Stimulated activated CD8-positive, alpha-beta memory T cell treated with anti-CD3 and anti-CD28 coated beads, Interleukin-12 subunit alpha, Interleukin-12 subunit beta, amount 100 ng/mL, for 24 hours (primary cell): ENCODE measurements at regions not wholly inside any gene's neighbourhood (a gene's known extent, or its start where the extent isn't known, plus 50 kb on each side); places are given as distances from the start of the nearest gene placed in this dataset.

Source experiments
- DNase-seq: peaks from one replicate; pipeline ENCODE4 v3.0.0-alpha.2; 2020; ENCODE audit errors: extremely low read depth

DNA sequence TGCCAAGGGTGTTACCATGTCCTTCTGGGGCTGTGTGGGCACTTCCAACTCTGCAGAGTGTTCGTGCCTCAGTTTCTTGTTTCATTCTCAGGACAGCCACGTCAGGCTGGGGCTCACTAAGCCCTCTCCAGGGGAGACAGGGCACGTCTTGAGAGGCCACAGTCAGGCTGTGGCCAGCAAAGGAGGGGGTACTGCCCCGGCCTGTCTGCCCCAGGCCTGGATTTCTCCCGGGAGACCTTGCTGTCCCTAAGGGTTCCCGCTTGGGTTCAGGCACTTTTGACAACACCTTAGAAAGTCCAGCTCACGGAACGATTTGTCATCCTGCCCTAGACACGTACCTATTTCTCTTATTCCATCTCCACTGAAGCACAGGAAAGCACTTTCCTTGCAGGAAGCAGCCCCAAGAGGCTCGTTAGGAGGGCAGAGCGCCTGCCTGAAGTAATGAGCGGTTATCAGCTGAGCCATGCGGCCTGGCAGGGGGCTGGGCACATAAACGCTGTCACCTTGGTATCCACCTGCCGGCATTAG lies 290.4 kb upstream of the RTL1 start:
- no peak for DNase-seq

DNA sequence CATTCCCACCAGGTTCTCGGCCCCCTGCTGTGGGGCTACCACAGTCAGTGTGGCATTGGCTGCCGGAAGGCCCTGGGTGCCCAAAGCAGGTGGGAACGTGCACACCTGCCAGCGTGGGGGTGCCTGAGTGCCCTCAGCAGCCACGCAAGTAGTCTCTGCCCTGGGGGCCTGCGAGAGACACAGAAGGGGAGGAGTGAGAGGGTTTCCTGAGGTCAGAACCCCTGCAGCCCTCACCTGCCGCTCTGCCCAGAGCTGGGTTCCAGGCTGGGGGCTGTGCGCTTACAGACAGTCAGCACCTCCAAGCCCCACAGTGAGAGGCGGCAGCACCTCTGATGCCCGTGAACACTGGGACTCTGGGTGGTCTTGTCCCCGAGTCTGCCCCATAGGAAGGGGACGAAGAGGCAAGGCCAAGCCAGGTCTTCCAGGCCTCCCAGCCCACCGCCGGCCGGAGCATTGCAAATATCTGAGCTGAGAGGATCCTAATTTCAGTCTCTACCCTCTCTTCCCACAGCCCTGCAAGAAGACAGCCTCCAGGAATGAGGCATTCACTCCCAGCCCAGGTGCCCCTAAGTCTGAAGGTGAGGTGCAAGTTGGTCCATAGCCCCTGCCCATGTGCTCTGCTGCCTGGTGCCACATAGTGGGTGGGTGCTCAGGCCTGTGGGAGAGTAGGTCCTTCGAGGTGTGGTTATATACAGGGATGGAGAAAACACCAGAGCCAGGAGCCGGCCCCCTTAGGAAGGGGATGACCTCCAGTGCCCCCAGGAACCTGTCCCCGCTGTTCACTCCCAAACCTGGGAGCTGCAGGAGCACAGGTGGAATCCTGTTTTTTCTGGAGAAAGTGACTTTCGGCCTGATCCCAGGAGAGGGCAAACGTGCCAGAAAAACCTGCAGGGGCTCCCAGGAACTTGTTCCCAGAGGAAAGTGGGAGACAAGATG lies 291.1 kb upstream of the RTL1 start:
- no peak for DNase-seq

DNA sequence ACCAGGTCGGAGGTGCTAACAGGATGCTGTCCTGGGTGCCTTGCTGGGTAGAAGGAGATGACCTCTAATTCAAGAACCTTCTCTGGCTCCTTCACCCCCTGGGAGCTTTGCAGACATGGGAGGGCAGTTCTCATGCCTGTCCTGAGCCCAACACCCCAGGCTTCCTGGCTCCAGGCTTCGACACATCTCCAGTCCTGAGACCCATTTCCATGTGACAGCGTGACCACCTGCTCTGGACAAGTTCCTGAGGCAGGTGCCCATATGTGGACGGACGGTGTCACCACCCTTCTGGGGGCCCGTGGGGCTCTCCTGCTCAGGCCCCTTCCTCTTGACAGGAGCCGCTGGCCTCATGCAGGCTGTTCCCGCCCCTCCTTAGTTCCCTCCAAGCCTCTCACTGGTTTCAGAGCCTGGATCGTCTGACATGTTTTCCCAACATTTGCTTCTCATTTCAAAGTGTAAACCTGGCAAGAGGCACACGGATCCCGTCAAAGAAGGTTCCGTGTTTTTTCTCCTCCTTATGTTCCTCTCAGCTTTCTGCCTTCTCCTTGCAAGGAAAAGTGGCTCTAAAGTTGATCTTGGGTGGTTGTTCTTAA lies 291.9 kb upstream of the RTL1 start:
- DNase-seq = no peak

DNA sequence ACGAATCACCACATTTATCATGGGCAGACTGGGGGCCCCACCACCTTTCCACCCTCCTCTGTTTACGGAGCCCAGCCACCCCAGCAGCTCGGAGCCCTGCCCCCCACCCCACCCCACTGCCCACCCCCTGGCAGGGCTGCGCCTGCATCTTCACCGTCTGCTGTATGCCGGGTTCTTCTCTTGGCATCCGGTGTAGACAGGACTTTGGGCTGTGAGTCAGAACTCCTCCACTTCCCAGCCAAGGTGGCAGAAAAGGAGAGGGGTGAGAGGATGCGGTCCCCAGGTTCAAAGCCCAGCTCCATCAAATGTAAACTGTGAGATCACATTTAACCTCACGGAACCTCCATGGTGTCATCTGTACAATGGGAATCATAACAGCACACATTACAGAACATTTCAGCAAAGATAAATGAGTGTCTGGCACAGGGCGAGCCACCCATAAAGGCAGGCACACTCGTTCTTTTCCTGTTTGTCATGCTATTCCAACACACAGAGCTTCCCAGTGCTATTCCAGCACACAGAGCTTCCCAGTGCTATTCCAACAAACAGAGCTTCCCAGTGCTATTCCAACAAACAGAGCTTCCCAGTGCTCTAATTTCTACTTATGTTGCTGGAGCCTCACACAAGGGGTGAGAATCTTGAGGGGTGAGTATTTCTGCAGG lies 292.7 kb upstream of the RTL1 start:
- no peak for DNase-seq

DNA sequence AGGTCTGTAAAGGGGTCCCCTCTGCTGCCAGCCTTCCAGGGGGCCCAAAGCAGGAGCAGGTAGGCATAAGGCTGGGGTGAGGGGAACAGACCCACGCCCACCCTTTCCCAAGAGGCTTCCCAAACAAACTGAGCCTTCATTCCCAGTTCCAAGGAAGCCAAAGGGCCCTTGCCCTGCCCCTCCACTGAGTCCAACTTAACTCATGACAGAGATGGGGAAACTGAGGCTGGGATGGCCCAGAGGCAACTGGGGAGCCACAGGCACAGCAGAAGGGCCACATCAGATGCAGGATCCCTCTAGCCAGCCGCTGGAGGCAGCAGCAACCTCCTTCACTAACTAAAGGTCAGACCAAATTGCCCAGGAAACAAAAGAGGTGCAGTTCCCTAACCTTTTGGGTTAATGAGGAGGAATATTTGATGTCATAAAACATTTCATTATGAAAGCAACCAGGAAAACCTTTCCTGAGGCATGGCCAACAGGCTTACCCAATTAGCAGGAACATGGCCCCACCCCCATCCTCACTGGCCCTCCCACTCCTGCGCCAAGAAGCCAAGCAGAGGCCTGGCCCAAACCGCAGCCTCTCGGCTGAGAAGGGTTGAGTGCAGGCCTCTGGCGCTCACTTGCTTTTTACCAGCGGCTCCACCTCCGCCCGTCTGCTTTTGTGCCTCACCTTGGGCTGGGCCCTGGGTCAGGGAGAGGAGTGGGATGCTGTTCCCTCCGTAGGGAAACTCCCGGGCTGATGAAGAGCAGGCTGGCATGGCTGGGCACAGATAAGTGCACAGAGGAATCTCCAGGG lies 293.5 kb upstream of the RTL1 start:
- DNase-seq = no peak

DNA sequence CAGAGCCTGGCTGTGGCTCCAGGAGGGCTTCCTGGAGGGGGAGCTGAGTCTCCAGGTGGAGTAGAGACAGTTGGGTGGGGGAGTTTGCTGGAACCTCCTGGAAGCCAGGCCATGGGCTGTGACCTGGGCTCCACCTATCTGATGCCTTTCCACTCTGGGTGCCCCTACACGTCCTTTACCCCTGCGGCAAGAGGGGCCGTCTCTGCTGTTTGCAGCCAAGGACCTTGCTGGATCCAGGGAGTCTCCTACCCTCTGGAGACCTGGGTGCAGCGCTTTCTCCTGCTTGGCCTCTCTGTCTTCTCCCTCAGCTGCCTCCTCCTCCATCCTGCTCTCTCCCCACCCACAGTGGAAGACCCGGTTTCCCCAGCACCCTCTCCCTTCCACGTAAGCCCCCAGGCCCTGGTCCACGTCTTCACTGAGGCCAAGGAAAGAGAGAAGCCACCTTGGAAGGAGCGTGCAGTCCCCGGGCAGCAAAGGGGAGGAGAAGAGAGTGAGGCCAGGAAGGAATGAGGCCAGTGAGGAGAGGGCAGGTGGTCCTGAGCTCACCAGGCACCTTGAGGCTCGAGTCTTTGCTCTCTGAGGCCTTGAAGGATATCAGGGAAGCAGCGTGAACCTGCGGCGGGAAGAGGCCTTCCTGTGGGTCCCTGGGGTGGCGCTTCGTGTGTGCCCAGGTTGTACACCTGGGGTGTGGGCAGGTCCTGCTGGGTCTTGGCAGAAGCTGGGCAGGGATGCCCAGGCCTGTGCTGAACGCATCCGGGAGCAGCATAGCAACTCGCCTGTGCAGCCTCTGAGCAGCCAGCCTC lies 294.3 kb upstream of the RTL1 start:
- no peak for DNase-seq

DNA sequence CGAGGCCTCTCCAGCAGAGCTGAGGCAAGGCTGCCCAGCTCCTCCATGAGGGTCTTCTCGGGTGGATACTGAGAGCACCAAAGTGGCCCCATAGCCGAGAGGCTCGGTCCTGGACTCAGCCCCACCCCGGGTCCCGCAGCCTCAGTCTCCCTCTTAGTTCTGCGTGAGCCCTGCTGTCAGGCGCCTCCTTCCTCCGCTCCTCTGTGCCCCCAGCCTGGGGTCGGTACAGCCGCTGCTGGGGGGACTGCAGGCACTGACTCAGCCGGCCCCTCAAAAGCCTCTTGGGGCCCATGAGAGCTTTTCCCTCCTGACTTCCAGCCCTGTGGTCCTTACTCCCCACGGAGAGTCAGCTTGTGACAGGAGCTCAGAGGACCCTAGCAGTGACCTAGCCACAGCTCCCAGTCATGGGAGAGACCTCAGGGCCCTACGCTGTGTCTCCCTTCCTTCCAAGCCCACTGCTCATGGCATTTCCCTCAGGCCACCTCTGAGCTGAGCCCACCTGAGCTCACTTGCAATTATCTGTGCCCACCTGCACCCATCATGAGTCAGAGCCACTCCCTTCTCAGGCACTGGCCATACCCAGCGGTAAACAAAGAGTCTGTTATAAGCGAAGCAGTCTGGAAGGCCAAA lies 295.0 kb upstream of the RTL1 start:
- no peak for DNase-seq

DNA sequence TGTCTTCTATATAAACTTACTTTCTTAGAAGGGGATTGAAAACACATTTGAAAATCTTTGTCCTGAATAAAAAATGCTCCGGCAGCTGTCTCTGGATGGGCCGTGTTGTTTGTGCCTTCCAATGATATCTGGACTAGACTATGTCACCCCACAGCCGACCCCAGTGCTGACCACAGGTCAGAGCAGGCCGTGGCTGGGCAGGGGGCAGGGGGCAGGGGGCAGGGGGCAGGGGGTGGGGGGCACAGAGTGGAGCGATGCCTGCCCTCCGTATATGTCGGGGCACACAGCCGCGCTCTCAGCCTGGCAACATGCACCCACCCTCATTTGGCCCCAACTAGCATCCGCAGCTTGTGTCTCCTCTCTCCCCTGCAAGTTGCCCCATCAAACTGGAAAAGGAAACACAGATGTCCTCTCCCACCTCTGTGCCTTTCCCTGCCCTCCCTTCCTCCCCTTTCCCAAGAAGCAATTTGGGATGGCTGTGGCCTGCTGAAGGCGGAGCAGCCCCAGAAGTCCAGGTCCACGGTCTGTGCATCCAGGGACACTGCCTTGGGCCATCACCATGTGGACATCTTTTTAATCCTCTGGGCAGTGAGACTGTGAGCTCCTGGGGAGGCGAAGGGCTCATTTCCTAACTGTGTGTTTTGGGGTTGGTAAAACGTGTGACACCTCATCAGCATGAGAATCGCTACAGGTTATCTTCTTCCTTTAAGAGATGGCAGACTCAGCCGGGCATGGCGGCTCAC lies 295.7 kb upstream of the RTL1 start:
- DNase-seq = no peak

DNA sequence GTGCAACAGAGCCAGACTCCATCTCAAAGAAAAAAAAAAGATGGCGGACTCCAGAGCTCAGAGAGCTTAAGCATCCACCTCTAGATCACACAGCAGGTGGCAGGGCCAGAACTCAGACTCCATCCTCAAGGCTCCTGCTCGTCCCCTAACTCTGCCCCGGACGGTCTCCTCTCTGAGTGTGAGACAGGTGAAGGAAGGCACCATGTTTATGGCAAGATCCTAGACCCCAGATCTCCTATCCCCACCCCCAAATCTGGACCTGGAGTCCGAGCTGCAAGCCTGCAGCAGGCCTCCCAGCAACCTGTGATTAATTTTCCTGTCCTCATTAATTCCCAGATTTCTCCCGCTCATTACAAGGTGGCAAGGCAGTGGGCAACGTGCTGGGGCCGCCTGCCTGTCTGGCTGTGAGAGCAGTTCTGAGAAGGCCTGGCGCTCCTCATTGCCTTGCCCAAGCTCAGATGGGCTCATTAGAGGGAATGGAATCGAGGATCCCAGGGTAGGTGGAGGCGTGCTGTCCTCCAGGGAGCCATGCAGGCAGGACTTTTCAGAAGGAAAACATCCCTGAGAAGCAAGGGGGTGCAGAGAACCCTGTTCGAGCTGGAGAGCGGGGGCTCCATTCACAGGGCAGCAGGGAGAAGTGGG lies 296.6 kb upstream of the RTL1 start:
- no peak for DNase-seq

DNA sequence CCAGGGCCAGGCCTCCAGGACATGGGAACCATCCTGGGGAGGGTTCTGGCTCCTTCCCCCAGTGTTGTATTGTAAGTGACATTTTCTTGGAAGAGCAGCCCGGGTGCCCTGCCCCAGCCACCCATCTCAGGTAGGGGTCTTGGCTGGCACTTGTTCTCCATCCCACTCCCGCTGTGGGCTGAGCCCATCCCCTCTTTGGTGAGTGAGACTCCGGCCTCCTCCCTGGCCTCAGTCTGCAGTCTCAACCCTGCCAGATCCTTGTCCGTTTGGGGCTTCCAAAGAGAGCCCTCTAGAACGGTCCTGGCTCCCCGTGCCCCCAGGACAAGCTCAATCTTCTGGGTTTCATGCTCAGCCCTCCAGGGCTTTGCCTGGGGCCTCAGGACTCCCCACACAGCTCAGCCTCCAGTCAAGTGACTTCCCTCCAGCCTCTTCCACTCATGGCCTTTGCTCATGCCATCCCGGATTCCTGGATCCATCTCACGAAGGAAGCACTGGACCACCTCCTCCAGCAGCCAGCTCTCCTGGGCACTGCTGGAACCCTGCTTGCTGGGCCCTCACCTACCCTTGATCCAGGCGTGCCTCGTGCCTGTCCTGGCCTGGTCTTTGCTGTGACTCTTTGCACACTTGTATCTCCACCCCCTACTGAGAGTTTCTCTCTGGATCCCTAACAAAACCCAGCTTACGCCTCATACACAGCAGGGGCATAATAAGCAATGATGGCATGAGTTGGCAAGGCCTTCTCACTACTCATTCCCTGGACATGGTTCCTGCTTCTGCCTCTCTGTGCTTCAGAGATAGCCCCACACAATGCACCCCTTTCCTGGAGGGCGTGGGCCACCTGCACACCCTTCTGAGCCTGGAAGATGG lies 297.4 kb upstream of the RTL1 start:
- DNase-seq = no peak

DNA sequence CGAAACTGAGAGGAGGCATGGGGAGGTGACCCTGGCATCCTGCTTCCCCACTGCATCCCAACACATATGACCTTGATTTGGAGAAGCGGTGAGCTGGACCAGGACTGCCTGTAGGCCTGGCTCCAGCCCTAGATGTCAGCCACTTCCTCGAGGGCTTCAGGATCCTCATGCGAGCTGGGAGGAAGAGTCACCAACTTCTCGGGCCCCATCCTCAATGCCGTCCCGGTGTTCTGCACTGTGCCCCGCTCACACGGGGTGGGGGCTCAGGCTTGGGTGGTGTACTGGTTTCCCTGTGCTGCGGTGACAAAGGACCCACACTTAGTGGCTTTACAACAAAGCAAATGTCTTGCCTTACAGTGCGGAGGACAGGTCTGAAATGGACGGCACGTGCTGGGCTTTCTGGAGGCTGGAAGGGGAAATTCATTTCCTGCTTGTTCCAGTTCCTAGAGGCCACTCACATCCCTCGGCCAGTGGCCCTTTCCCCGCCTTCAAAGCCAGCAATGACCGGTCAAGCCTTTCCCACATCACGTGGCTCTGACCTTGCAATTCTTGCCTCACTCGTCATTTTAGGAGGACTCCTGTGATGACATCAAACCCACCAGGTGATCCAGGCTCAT lies 298.1 kb upstream of the RTL1 start:
- DNase-seq = no peak

DNA sequence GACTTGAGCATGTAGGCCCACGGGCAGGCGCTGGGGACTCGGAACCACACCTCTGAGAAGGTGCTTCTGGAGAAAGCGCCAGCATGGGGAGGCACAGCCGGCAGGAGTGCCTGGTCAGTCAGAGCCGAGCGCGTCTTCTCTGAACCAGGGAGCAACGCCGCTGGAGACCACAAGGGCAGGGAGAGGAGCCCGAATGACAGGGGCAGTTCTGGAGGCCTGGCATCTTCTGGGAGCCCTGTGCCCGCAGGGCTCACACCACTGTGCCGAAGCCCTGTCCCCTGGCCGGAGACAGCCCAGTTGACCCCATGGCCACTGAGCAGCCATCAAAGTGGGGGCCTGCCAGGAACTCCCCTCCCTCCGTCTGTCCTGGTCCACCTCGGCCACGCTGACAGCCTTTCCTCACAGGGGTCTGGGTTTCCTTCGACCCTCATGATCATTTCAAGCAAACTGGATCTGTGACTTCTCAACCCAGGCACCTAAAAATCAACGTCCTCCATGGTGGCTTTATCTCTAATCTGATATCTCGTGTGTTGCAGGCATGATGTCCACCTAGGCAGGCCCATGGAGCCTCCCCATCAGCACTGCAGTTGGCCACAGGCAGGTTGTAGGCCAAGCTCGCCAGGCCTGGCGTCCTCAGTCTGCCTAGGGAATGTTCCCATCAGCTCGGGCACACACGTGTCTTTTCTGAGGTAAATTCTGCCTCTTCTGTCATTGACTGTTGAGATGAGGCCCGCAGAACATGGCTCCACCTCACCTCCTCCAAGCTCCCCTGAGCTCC lies 299.3 kb upstream of the RTL1 start:
- DNase-seq = no peak

DNA sequence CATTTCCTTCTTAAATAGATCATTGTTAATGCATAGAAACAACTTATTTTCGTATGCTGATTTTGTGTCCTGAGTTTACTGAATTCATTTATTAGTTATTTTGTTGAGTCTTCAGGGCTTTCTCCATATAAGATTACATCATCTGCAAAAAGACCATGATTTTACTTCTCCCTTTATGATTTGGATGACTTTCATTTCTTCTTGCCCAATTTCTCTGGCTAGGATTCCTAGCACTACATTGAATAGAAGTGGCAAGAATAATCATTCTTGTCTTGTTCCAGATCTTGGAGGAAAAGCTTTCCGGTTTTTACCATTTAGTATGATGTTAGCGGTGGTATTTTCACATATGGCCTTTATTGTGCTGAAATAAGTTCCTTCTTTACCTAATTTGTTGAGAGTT lies 303.0 kb upstream of the RTL1 start:
- DNase-seq = no peak

DNA sequence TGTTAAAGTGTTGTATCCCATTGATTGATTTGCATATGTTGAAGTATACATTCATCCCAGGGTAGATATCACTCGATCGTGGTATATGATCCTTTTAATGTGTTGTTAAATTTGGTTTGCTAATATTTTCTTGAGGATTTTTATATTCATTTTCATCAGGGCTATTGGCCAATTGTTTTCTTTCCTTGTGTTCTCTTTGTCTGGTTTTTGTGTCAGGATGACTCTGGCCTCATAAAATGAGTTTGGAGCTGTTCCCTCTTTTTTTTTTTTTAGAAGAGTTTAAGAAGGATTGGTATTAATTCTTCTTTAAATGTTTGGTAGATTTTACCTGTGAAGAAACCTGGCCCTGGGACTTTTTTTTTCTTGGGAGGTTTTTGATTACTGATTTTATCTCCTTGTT lies 303.5 kb upstream of the RTL1 start:
- no peak for DNase-seq

DNA sequence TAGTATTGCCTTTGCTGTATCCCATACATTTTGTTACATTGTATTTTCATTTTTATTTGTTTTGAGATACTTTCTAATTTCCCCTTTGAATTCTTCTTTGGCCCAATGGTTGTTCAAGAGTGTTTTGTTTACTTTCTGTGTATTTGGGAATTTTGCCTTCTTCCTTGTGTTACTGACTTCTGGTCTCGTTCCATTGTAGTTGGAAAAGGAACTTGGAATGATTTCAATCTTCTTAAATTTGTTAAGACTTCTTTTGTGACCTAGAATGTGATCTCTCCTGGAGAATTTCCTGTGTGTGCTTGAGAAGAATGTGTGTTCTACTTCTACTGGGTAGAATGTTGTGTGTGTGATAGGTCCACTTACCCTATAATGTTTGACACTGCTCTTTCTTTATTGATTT lies 304.4 kb upstream of the RTL1 start:
- no peak for DNase-seq

DNA sequence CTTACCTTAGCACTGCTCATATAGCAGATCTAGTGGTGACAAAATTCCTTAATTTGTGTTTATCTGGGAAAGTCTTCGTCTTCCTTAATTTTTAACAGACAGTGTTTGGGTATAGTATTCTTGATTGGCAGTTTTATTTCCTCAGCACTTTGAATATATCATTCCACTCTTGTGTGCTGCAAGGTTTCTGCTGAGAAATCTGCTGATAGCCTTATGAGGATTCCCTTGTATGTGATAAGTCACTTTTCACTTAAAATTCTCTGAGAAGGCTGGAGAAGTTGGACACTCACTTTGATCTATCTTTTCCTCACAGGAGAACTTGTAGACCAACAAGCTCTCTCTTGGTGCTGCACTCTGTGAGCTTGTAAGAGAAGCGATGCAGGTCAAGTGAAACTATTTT lies 306.1 kb upstream of the RTL1 start:
- no peak for DNase-seq

DNA sequence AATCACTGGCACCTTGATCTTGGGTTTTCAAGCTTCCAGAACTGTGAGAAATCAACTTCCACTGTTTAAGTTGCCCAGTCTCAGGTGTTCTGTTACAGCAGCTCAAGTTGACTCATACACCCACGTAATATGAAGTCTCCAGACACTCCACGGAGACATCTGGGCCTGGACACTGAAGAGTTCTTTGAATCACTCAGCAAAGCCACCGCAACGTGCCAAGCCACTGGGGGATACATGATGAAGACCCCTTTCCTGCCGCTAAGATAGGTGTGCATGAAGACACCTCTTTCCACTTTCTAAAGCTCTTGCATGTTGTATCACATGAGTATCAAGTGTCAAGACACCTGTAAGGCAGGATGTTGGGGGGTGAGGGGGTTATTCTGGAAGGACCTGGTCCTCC lies 311.7 kb upstream of the RTL1 start:
- no peak for DNase-seq
